Esophagus squamous epithelium (tissue), 4 donors: ENCODE measurements at regions not wholly inside any gene's neighbourhood (a gene's known extent, or its start where the extent isn't known, plus 50 kb on each side); places are given as distances from the start of the nearest gene placed in this dataset.

ENCODE experiments used
- CTCF ChIP-seq, 6 experiments: fragments of 450-650 bp in 4 of 6; fragments of 200-600 bp in 2 of 6; sonication (generic) in 2 of 6; IDR thresholded peaks; one replicate each; pipeline ENCODE4 v1.5.1; 2016 to 2019; ENCODE audit warnings: antibody characterized with exemption in 6 of 6, mild to moderate bottlenecking in 4 of 6, moderate library complexity in 4 of 6
- POLR2A ChIP-seq, 4 donors: fragments of 450-650 bp; IDR thresholded peaks; one replicate each; pipeline ENCODE4 v1.6.1; 2017; ENCODE audit warnings: antibody characterized with exemption in 4 of 4, mild to moderate bottlenecking in 4 of 4, moderate library complexity in 3 of 4

GRCh38 chr6:76553256-76553655 lies 480.8 kb upstream of the IMPG1 start:
- no peak for TF ChIP-seq POLR2A (IDR thresholded peaks at IDR 0.05)
- no peak for TF ChIP-seq CTCF (IDR thresholded peaks at IDR 0.05)
